ENCODE measurements at regions not wholly inside any gene's neighbourhood (a gene's known extent, or its start where the extent isn't known, plus 50 kb on each side); places are given as distances from the start of the nearest gene placed in this dataset.

DNA sequence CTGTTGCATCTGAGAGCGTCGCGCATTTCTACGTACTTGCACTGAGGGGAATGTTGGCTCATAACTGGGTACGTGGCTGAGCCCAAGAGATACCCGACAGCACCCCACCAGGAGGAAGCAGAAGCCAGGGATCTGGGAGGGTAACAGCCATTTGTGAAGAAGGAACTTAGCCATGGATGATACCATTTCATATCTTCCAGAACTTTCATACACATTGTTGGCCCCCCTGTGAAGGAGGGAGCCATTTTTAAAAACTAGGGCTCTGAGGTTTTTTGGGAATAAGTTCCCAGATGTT, 101.4 kb upstream of the SLC44A1 start:
- TF ChIP-seq CTCF (IDR thresholded peaks at IDR 0.05), result no peak
- TF ChIP-seq POLR2AphosphoS5 (IDR thresholded peaks at IDR 0.05; ENCODE audit: low read depth, low read length), result no peak
- TF ChIP-seq, protein P1, sequence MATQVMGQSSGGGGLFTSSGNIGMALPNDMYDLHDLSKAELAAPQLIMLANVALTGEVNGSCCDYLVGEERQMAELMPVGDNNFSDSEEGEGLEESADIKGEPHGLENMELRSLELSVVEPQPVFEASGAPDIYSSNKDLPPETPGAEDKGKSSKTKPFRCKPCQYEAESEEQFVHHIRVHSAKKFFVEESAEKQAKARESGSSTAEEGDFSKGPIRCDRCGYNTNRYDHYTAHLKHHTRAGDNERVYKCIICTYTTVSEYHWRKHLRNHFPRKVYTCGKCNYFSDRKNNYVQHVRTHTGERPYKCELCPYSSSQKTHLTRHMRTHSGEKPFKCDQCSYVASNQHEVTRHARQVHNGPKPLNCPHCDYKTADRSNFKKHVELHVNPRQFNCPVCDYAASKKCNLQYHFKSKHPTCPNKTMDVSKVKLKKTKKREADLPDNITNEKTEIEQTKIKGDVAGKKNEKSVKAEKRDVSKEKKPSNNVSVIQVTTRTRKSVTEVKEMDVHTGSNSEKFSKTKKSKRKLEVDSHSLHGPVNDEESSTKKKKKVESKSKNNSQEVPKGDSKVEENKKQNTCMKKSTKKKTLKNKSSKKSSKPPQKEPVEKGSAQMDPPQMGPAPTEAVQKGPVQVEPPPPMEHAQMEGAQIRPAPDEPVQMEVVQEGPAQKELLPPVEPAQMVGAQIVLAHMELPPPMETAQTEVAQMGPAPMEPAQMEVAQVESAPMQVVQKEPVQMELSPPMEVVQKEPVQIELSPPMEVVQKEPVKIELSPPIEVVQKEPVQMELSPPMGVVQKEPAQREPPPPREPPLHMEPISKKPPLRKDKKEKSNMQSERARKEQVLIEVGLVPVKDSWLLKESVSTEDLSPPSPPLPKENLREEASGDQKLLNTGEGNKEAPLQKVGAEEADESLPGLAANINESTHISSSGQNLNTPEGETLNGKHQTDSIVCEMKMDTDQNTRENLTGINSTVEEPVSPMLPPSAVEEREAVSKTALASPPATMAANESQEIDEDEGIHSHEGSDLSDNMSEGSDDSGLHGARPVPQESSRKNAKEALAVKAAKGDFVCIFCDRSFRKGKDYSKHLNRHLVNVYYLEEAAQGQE (IDR thresholded peaks at IDR 0.05; ENCODE audit: insufficient read depth in 1 of 2, low read depth in 2 of 2, low read length in 1 of 2), result no peak
- TF ChIP-seq TCF7L2 (IDR thresholded peaks at IDR 0.05; ENCODE audit: low read depth, low read length), result no peak
- no peak for TF ChIP-seq SIN3A (IDR thresholded peaks at IDR 0.05; ENCODE audit: borderline replicate concordance, insufficient read depth, low read depth, low read length)
